GM19452 (cell line): ENCODE measurements at regions not wholly inside any gene's neighbourhood (a gene's known extent, or its start where the extent isn't known, plus 50 kb on each side); places are given as distances from the start of the nearest gene placed in this dataset.
"Not testable (repeated sequence)": the region's sequence is repeated elsewhere in the genome, so short reads cannot be mapped to it uniquely, and the experiment has no call there.

Source experiments
- ATAC-seq: cut with Tn5 transposase; IDR thresholded peaks from one replicate; pipeline ENCODE4 v1.9.1; 2021; ENCODE audit not compliant: unreplicated experiment

DNA sequence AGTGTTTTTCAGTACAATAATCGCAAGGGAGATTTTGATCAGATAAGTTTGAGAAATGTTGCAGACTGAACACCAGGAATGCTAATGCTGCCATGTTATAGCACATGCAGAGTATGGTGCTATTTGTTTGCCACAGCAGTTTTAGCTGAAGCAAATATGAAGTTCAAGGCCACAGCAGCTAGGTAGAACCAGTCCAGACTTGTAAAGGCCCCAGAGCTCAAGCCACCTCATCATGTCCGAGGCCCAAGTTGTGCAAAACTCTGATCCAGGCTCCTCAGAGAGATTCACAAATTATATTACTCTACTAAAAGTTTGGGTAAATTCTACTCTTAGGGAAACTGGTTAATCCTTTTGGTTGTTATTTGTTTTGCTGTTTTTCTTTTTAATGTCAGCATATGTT, 2702.6 kb downstream of the PCDH9 start:
- no peak for ATAC-seq

DNA sequence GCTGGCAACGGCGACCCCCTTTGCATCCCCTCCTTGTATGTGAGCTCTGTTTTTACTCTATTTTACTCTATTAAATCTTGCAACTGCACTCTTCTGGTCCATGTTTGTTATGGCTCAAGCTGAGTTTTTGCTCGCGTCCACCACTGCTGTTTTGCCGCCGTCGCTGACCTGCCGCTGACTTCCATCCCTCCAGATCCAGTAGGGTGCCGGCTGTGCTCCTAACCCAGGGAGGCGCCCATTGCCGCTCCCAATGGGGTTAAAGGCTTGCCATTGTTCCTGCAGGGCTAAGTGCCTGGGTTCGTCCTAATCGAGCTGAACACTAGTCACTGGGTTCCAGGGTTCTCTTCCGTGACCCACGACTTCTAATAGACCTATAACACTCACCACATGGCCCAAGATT, 2704.4 kb downstream of the PCDH9 start:
- no peak for ATAC-seq

DNA sequence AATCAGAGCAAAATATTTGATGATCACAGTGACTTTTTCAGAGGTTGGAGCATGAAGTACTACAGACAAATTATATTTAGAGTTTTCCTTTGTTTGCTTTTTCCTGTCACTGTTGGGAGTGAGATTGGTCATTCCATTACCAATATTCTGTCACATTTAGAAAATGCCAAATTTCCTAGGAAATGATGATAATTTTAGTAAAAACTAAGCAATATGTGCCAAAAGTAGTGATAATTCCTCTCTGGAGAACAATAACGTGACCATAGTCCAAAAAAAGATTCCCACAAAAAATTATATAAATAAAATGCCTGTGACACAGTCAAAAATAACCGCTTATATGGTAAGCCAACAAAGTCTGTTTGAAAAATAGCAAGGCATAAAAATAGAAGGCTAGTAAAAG, 2719.4 kb downstream of the PCDH9 start:
- ATAC-seq, result no peak

DNA sequence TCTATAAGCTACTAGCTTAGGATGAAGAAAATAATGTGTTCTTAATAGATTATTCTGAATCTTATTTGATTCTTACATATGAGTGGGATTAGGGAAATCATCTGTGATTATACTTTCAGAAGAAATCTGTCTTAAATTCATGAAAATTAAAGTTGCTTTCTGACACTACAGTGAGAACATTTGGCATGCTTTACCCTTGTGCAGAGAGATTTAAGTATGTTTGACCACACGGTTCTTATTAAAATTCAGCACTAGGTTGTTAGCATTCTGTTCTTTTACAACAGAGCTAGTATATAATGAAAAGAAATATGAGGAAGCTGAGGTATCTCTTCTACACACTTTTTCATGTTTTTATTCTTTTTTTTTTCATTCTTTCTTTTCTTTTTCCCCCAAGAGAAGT, 2723.9 kb downstream of the PCDH9 start:
- no peak for ATAC-seq

DNA sequence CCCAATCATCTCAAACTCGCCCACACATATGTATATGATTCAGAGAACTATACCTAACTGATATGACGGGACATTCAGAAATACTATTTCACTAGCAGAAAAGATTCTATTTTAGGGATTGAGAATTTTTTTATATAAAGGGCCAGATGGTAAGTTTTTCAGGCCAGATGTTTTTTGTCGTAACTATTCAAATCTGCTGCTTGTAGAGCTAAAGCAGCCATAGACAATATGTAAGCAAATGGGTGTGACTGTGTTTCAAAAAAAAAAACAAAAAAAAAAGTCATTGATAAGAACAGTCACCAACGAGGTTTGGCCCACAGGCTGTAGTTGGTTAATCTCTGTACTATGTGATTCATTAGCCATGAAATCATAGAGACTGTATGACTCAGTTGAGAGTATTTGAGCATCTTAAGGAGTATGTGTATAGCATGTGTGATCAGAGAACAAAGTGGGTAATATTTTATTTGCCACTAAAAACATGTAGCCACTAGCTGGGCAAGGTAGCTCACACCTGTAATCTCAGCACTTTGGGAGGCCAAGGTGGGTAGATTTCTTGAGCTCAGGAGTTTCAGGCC, 2724.7 kb downstream of the PCDH9 start:
- no peak for ATAC-seq

DNA sequence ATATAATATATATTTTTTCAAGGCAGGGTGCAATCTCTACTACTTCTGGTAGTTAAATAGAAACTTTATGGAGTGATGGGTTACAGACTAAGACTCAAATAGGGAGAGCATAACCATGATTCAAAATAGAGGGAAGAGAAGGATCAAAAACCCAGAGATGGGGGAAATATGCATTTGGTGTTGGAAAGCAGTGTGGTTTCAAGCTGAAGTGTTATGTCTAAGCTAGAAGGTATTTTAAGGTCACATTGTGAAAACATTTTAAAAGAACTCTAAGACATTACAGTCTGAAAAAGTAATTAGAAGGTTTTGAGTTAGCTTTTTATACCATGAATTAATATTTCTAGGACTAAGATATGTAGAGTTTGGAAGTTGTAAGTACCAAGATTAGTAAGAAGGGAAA, 2741.4 kb downstream of the PCDH9 start:
- no peak for ATAC-seq

DNA sequence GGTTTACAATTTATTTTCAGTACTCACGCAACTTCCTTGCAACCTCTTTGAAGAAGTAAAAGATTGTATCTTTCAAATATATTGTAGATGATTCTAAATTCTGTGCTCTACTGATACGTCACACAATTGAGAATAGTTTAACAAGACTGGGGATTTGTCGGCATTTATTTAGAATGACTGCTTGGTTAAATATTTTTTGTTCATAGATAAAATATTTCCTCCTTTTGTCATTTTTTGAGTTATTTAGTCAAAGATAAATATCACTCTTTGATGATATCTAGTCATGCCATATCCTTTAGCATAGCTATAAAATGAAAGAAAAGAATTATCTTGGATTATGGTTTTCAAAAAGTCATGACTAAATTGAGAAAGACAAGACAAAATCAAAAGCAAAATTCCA, 2747.8 kb downstream of the PCDH9 start:
- ATAC-seq, result no peak

DNA sequence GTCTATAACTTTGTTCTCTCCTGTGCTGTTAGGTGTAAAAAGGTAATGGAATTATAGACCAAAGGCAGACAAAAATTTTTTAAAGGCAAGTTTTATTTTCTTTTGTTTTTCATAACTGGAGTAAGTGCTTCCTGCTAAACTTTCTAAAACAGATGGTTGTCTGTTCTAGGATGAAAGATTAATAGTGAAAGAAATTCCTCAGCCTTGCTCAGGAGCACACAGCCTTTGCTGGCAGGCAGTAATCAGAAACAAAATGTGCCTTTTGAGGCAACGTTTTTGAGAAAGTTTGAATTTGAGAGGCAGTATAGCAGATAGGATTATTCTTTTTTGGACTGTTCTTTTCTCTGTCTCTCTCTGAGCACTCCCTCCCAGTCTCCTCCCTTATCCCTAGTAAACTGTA, 2749.5 kb downstream of the PCDH9 start:
- ATAC-seq, result no peak

DNA sequence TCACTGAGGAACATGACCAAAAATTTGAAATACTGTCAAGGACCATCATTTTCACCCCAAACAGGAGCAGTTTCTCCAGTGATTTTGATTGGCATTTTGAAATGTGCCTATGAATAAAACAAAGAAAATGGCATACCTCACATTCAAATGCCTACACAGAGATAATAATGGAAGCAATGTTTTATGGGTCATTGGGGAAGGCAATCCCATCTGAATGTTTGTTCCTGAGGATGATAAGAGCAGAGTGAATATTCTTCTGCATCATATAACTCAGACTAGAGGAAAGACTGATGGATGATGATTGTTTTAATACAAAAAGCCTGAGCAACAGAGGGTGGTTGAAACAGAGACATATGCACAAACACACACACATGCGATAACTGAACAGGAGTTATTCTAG, 2749.9 kb downstream of the PCDH9 start:
- ATAC-seq, result no peak

DNA sequence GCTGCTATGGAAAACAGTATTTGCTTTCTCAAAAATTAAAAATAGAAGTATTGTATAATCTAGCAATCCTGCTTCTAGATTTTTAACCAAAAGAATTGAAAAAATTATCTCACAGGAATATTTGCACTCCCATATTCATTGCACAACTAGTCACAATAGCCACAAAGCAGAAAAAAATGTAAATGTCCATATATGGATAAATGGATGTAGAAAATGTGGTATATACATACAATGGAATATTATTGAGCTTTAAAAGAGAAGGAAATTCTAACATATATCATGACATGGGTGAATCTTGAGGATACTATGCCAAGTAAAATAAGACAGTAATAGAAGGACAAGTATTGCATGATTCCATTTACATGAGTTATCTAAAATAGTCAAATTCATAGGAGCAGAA, 2753.0 kb downstream of the PCDH9 start:
- ATAC-seq, result no peak

DNA sequence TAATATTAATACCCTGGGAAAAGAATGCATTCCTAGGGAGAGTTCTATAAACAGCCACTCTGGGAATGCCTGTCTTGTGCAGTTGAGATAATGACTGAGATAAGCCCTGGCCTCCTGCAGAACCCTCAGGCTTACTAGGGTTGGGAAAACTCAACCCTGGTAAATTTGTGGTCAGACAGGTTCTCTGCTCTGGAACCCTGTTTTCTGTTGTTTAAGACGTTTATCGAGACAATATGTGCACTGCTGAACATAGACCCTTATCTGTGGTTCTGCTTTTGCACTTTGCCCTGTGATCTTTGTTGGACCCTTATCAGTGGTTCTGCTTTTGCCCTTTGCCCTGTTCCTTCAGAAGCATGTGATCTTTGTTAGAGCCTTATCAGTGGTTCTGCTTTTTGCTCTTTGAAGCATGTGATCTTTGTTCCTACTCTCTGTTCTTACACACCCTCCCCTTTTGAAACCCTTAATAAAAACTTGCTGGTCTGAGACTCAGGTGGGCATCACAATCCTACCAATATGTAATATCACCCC, 2754.0 kb downstream of the PCDH9 start:
- not testable (repeated sequence) for ATAC-seq

DNA sequence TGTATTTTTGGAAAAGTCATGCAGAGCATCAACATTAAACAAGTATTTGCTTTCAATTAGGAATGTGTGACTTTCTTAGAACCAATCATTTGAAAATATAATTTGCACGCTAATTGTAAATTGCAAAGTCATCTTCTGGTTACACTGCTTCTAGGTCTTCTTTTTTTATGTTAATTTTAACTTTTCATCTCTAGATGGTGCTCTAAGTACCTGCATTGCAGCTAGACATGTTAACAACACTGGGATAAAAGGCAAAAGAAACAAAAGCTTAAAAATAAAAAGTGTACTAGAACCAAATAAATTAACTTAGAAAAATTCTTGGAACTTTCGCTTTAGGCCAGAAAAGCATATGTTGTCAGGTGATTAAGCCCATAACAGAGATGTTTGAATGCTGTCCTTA, 2758.2 kb downstream of the PCDH9 start:
- ATAC-seq, result no peak

DNA sequence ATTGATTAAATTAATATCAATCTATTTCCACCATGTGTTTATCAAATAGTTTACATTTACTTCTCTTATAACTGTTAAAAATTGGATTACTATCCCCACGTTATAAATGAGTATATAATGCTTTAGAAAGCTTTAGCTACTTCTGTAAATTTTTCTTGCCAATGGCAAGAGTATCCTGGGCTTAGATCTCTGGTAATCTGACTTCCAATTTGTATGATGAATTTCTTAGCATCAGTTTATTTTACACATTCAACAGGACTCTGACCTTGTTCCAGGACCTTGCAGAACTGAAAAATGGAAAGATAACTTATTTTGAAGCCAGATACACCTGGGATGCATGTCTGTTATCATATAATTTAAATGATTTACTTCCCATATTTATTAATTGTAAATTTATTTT, 2759.4 kb downstream of the PCDH9 start:
- ATAC-seq, result no peak

DNA sequence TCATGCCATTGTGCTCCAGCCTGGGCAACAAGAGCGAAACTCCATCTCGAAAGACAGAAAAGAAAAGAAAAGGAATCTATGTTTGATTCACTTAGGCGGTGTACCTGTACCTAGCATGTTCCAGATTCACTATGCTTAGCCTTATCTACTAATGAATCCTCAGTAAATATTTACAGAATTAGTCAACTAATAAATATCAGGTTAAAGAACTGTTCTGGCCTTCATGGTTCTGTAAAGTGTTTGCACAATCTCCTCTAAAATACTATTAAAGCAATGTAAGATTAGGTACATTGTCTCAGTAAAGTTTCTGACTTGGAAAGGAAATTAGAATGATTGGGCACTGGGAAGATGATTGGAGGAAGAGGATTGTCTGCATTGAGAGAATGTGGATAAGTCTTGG, 2770.4 kb downstream of the PCDH9 start:
- ATAC-seq, result no peak

DNA sequence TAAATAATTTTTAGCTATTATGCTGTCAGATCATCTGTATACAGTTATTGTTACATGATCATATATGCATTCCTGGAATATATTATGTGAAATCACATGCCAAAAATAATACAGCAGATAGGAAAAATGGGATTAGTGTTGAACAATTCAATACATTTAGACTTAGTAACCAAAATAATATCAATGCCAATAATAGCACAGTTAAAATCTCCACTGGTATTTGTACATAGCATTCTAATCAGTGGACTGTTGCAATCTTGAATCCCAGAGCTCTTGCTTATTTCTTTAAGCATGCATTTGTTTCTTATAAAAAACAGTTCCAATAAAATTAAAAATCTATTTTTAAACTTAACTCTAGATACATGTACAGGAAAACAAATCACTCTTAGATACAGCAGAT, 2772.2 kb downstream of the PCDH9 start:
- no peak for ATAC-seq

DNA sequence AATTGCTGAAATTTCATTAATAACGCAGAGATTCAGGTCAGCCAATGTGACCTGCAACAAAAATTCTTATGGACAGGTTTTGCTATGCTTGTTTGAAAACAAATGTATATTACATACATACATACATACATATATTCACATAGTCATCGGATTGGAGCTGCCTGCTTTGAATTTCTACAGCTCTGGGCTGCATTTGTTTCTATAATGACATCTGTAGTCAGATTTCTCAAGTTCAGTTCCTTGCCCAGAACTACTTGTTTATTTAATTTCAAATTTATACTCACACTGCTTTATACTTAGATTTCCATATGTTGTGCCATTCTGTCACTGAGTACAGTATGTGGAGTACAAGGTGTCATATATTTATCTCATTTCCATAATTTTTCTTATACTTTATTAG, 2775.0 kb downstream of the PCDH9 start:
- no peak for ATAC-seq

DNA sequence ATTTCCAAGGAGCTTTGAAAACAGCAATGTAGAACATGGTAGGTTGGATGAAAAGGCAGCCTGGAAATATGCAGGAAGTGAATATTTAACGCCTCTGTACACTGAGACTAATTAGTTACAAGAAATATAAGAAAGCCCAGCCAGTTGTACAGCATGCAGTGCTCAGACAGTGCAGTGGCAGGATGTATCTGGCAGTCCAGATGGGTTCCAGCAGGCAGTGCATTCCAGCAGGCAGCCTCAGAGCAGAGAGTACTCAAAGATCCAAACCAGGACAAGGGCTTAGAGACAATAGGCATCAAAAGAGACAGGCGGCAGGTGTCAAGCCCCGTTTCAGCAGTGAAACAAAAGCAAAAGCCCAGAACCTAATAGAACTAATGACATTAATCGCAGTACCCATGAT, 2776.3 kb downstream of the PCDH9 start:
- no peak for ATAC-seq

DNA sequence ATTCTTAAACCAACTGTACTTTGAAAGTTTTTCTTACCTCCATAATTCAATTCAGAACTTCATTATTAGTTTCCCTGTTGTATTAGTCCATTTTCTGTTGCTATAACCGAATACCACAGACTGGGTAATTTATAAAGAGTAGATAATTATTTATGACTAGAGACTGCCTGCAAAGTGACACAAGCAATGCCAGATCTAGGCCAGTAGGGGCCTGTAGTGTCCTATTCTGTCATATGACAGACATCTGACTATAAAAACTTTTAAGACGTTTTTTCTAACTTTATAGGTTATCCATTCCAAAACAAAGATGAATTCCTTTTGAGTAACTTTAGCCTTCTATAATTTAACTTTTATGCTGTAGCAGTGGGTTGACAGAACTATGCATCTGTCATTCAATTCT, 2783.8 kb downstream of the PCDH9 start:
- no peak for ATAC-seq

DNA sequence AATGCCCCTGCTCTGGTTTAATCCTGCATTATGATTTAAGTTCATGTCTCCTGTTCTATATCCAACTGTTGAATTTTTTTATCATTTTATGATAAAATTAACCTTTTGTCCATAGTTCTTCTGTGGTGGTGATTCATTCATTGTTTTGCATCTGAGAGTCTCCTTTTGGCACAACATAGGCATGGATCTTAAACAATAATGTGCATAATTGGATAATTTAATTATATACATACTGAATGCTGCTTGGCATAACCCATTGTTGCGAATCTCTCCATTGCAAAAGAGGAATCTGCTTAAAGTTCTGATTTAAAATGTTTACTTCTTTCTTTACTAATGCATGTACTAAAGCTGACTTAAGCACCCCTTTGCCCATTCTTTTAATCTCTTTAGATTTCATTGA, 2788.4 kb downstream of the PCDH9 start:
- no peak for ATAC-seq

DNA sequence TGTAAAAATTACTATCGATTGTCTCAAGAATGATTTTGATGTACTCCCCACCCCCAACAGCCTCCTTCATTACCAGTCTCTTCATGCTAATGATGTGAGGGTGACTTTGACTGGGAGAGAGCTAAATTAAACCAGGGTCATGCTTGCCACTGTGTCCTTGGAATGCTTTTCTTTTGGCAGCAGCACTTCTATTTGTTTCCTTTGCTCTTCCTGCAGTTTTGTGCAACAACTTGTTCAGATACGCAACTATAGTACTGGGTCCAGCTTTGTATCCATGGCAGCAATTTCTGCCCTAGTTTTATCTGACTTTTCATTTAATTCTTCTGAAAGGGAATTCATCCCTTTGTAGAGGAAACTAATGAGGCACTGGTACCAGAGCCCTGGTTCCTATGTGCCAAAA, 2792.1 kb downstream of the PCDH9 start:
- no peak for ATAC-seq

DNA sequence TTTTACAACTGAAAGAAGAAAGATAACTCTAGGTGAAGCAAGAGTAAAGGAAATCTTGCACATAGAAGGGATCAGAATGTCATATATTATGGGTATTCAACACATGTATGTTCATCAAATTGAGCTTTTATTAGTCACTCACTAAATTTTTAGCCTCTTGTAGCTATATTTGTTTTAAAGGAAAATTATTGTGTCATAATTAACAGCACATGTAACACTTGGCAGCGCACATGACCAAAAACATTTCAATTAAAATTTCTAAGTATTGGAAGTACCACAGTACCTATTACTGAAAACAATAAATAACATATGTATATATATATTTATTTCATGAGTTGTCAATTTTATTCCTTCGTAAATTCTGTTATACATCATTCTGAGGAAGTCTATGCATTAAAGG, 2800.4 kb downstream of the PCDH9 start:
- ATAC-seq, result no peak

DNA sequence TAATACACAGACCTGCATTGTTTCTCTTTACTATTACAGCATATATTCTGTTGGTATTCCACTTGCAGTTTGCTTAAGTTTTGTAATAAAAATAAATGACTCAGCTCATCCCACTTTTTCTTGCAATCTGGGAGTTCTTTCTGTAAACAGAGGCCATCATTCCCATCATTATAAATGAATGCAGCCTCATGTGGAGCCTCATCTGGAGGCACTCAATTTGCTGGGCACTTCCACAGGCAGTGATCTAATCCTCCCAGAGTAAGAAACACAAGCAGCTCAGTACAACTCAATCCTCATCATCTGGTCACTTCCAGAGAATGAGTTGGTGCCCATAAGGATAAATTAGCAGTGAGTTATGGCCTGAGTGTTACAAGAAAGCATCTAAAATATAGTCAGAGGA, 2801.9 kb downstream of the PCDH9 start:
- no peak for ATAC-seq

DNA sequence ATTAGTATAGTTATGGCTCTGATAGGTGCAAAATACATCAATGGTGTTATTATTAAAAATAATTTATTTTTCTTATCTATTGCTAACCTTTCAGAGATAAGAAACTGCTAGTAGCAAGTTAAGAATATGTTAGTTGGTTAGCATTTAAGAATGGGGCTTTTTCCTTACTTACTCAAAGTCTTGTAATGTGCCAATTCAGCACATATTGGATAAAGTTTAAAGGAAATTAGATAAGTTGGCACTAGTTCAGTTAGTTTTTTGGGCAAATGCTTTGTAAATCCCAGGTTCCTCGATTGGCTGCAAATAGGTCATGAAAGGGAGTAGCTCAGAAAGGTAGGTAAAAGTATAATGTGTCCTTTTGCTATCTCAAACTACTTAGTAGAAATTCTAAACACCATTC, 2806.7 kb downstream of the PCDH9 start:
- ATAC-seq, result no peak

DNA sequence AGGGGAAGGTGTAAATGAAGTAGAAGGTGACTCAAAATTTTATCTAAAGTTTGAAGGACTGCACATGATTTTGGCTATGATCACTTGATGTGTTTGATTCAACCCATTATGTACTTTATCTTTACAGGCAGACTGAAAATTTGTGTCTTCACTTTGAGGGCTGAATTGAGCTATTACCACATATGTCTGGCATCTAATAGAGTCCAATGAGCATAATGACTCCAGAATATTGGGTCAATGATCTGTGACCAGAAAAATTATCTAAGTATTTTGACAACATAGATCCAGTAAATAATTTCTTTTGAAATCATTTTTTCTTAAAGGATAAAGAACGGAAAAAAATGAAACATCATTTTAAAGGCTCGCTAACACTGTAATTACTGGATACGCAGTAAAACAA, 2810.0 kb downstream of the PCDH9 start:
- ATAC-seq, result no peak
